ENCODE measurements at regions not wholly inside any gene's neighbourhood (a gene's known extent, or its start where the extent isn't known, plus 50 kb on each side); places are given as distances from the start of the nearest gene placed in this dataset.
"Not testable (repeated sequence)": the region's sequence is repeated elsewhere in the genome, so short reads cannot be mapped to it uniquely, and the experiment has no call there.

GRCh38 chr10:65273115-65273514 lies 1652.7 kb upstream of the LRRTM3 start:
- DNase-seq, result no peak

DNA sequence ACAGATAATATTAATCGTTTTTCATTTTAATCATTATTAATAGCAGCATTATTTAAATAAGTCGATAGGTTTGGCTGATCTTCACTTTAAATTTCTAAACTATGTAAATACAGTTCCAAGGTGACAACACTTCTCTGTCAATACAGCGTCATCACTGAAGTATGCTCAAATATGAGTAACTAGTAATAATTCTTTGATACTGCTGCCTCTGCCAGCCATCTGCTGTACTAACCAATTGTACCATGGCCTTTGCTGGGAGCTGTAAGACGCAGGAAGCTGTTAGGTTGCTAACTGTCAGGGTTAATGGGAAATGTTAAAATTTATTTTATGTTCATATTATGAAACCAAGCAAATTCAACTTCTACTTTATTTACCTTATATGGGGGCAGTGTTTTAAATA lies 1650.5 kb upstream of the LRRTM3 start:
- in situ Hi-C loops (cut with HindIII; ENCODE audit: low pct_ligation_motif_present, low pct_unique_long_range_greater_than_20kb, low sequenced_read_pairs), result no loop called here
- DNase-seq, result no peak

More at GRCh38 chr10:65273115-65273514, 1652.7 kb upstream of the LRRTM3 start:
- in situ Hi-C loops (cut with HindIII; ENCODE audit: low pct_ligation_motif_present, low pct_unique_long_range_greater_than_20kb, low sequenced_read_pairs), result no loop called here

DNA sequence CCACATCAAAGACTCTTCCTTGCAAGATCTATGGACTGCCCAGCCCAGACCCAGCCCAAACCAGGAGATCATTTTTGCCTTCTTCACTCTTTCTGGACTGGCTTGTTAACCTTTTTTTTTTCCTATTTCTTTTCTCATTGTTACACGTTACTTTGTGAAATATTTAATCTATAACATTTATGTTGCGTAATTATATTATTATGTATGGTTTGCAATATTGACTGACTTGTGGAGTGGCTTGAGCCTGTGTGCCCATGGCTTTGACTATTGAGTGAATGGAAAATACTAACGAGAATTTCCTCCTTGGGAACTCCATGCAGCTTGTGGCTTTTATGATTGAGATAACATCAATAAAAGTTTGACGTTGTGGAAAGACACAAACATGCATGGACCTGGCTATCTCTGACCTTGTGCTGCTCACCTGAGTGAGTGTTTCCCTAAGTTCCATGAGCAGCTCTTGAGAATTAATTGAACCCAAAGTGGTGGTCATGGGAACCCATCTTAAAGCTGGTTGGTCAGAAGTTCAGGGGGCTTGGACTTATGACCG lies 1641.3 kb upstream of the LRRTM3 start:
- in situ Hi-C loops (cut with HindIII; ENCODE audit: low pct_ligation_motif_present, low pct_unique_long_range_greater_than_20kb, low sequenced_read_pairs), result no loop called here
- DNase-seq, result no peak

GRCh38 chr10:65285726-65286125 lies 1640.1 kb upstream of the LRRTM3 start:
- in situ Hi-C loops (cut with HindIII; ENCODE audit: low pct_ligation_motif_present, low pct_unique_long_range_greater_than_20kb, low sequenced_read_pairs); DNase-seq: not testable (repeated sequence)

DNA sequence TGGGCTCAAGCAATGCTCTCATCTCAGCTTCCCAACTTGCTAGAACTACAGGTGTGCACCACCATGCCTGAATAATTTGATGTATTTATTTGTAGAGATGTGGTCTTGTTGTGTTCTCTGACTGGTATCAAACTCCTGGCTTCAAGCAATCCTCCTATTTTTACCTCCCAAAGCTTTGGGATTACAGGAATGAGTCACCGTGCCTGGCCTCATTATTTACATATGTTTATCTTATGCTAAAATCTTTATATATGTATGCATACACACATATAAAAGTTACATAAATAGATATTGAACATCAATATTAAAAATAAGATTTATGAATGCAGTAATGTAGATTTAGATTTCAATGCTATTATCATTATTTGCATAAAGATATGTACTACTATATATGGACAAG lies 1634.5 kb upstream of the LRRTM3 start:
- DNase-seq, result no peak
- in situ Hi-C loops (cut with HindIII; ENCODE audit: low pct_ligation_motif_present, low pct_unique_long_range_greater_than_20kb, low sequenced_read_pairs), result no loop called here

- in situ Hi-C loops (cut with HindIII; ENCODE audit: low pct_ligation_motif_present, low pct_unique_long_range_greater_than_20kb, low sequenced_read_pairs), result no loop called here
- no peak for DNase-seq
These were observed 1633.3 kb upstream of the LRRTM3 start for GRCh38 chr10:65292551-65292950.

DNA sequence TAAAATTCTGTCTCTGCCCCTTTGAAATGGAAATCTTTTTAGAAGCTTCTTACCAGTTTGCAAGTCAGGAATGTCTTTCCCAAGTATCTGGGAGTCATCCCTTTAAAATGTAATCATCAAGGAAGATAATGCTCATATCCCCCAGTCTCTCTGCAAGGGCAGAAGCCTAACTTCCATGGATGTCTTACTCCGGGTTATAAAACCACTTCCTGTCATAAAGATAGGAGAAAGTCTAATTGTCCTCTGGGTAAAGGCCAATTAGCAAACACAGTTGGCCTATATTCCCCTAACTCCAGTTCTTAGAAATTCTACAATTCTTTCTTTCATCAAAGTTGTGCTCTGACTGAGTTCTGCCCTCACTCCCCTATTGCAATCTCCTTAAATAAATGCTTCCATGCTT lies 1631.5 kb upstream of the LRRTM3 start:
- DNase-seq, result no peak
- in situ Hi-C loops (cut with HindIII; ENCODE audit: low pct_ligation_motif_present, low pct_unique_long_range_greater_than_20kb, low sequenced_read_pairs), result no loop called here

DNA sequence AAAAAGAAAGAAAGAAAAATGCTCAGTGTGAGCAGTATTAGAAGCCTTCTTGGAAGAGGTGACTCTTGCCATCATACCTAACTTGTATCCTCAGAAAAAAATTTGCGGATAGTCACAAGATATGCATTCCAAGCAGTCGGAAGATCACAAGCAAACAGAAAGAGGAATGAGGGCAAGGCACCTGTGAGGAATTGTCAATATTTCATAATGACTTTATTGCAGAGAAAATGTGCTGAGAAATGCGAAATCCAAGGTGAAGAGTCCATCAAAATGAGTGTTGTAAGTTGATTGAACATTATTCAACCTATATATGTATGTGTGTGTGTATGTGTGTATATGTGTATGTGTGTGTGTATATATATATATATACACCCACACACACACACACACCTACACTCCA lies 1624.7 kb upstream of the LRRTM3 start:
- in situ Hi-C loops (cut with HindIII; ENCODE audit: low pct_ligation_motif_present, low pct_unique_long_range_greater_than_20kb, low sequenced_read_pairs), result no loop called here

DNA sequence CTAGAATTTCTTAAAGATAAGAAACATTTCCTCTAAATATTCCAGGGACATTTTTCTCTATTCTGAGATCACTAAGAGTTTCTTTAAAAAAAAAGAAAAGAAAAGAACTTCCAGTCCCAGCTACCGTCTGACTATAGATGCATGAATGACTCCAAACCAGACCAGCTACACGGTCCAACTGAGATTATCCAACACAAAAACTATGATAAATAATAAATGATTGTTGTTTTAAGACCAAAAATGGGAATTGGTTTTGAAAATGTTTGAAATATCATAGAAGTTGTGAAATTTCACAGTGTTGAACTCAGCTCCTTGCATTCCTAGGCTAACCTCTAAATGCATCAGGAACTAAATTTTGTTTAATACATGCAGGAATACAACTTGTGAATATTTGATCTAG lies 1619.6 kb upstream of the LRRTM3 start:
- in situ Hi-C loops (cut with HindIII; ENCODE audit: low pct_ligation_motif_present, low pct_unique_long_range_greater_than_20kb, low sequenced_read_pairs), result no loop called here
- DNase-seq, result no peak

More for the DNA sequence above, 1624.7 kb upstream of the LRRTM3 start:
- no peak for DNase-seq

DNA sequence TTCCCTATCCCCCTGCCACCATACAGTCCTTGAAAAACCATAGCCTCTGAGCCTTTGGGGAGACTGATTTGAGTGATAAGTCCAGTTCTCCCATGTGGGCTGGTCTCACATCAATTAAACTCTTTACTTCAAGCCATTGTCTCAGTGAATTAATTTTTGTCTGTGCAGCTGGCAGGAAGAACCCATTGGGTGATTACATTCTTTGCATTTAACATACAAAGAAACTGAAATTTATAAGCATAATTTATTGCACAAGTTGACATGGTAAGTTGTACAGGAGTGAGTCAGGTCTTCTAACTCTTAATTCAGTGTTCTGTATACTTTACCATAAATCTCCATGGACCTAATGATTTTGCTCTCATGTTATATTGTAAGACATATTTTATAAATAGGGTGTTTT lies 1613.0 kb upstream of the LRRTM3 start:
- DNase-seq, result no peak
- in situ Hi-C loops (cut with HindIII; ENCODE audit: low pct_ligation_motif_present, low pct_unique_long_range_greater_than_20kb, low sequenced_read_pairs), result no loop called here

DNA sequence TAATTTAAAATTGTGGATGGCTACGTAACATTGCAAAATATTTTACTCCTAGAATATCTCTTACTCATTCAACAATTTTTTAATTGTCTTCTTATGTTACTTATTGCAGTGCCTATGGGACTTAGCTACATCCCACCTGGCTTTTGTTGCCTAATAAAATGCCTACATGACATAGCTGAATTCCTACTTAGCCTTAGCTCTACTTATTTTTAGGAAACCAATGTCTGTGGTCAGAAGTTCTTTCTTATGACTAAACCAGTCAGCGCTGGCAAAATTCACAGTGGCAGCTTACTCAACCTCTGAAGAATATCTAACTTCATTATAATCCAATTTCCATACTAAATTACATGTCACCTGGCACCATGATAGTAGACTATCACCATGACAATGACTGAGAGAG lies 1612.4 kb upstream of the LRRTM3 start:
- in situ Hi-C loops (cut with HindIII; ENCODE audit: low pct_ligation_motif_present, low pct_unique_long_range_greater_than_20kb, low sequenced_read_pairs), result no loop called here
- no peak for DNase-seq

- in situ Hi-C loops (cut with HindIII; ENCODE audit: low pct_ligation_motif_present, low pct_unique_long_range_greater_than_20kb, low sequenced_read_pairs), result no loop called here
- DNase-seq, result no peak
These were observed 1611.6 kb upstream of the LRRTM3 start for GRCh38 chr10:65314253-65314652.

DNA sequence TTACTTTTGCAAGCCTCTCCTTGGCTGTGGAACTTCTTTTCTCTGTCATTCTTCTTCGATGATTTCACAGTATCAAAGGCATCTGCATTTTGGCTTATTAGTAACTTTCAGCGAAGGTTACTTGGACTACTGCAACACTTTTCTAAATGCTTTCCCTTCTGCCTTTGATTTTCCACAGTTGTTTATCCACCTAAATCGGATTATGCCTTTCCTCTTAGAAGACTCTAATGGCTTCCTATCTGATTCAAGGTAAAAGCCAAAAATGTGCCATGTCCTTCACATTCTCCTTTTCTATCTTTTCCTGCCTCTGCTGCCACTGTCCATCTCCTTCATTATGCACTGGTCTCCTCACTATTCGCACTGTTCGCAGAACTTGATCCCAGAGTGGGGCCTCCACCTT lies 1606.3 kb upstream of the LRRTM3 start:
- in situ Hi-C loops (cut with HindIII; ENCODE audit: low pct_ligation_motif_present, low pct_unique_long_range_greater_than_20kb, low sequenced_read_pairs), result no loop called here
- no peak for DNase-seq

- in situ Hi-C loops (cut with HindIII; ENCODE audit: low pct_ligation_motif_present, low pct_unique_long_range_greater_than_20kb, low sequenced_read_pairs), result no loop called here
- DNase-seq, result no peak
These were observed 1605.4 kb upstream of the LRRTM3 start for GRCh38 chr10:65320236-65321026.

DNA sequence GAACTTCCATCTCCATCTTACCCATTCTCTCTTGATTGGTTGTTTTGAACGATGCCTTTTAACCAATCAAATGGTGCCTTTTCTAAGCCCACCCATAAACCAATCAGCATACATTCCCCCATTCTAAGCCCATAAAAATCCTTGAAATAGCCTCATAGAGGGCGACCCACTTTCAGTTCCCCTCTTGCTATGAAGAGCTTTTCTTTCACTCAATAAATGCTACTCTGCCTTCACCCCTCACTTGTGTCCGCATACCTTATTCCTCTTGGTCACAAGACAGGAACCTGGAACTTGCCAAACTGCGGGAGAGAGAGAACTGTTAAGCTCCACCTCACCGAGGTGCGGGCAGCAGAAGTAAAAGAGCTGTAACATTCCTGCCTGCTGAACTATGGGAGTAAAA lies 1602.0 kb upstream of the LRRTM3 start:
- DNase-seq, result no peak
- in situ Hi-C loops (cut with HindIII; ENCODE audit: low pct_ligation_motif_present, low pct_unique_long_range_greater_than_20kb, low sequenced_read_pairs), result no loop called here

GRCh38 chr10:65325913-65326312 lies 1599.9 kb upstream of the LRRTM3 start:
- no peak for DNase-seq
- in situ Hi-C loops (cut with HindIII; ENCODE audit: low pct_ligation_motif_present, low pct_unique_long_range_greater_than_20kb, low sequenced_read_pairs), result no loop called here

- in situ Hi-C loops (cut with HindIII; ENCODE audit: low pct_ligation_motif_present, low pct_unique_long_range_greater_than_20kb, low sequenced_read_pairs), result no loop called here
- no peak for DNase-seq
These were observed 1597.3 kb upstream of the LRRTM3 start for GRCh38 chr10:65328486-65328885.

GRCh38 chr10:65335311-65335710 lies 1590.5 kb upstream of the LRRTM3 start:
- no peak for DNase-seq
- in situ Hi-C loops (cut with HindIII; ENCODE audit: low pct_ligation_motif_present, low pct_unique_long_range_greater_than_20kb, low sequenced_read_pairs), result no loop called here

GRCh38 chr10:65340340-65340739 lies 1585.5 kb upstream of the LRRTM3 start:
- DNase-seq, result no peak
- in situ Hi-C loops (cut with HindIII; ENCODE audit: low pct_ligation_motif_present, low pct_unique_long_range_greater_than_20kb, low sequenced_read_pairs), result no loop called here

GRCh38 chr10:65341323-65341925 lies 1584.4 kb upstream of the LRRTM3 start:
- in situ Hi-C loops (cut with HindIII; ENCODE audit: low pct_ligation_motif_present, low pct_unique_long_range_greater_than_20kb, low sequenced_read_pairs), result no loop called here
- DNase-seq, result no peak
